ENCODE measurements at regions not wholly inside any gene's neighbourhood (a gene's known extent, or its start where the extent isn't known, plus 50 kb on each side); places are given as distances from the start of the nearest gene placed in this dataset.
A peak's percentile ranks its signal among the peaks of the same experiment; 100 is the strongest.

GRCh38 chr3:135891121-135891520 lies 74.4 kb upstream of the PPP2R3A start:
- no peaks in the 10 kb centered on the region for H4K20me1 ChIP-seq (ENCODE audit: insufficient read depth, low read length)
- H3K9ac ChIP-seq (ENCODE audit: low read depth, low read length), result no peak overlapping the region
- H3K9me3 ChIP-seq (ENCODE audit: insufficient read depth, low read length, severe bottlenecking), result no peaks in the 10 kb centered on the region
- H3K27me3 ChIP-seq (ENCODE audit: insufficient read depth, low read length, poor library complexity), result no peaks in the 10 kb centered on the region
- DNase-seq (no peak), ATAC-seq (ENCODE audit: insufficient read depth, low read depth) (no peak)
- H3K4me2 ChIP-seq (ENCODE audit: insufficient read depth, low read length), result no peak overlapping the region
- no peak overlapping the region for H2AFZ ChIP-seq (ENCODE audit: low read depth, low read length)
- no peaks in the 10 kb centered on the region for H3K79me2 ChIP-seq (ENCODE audit: insufficient read depth, low read length)
- TF ChIP-seq CTCF (IDR thresholded peaks at IDR 0.05; ENCODE audit: borderline replicate concordance, extremely low read depth, low read length, poor library complexity, severe bottlenecking), result no peak
- no peak for TF ChIP-seq EZH2 (IDR thresholded peaks at IDR 0.05; ENCODE audit: borderline replicate concordance, low read depth, low read length, severe bottlenecking)
- H3K4me1 ChIP-seq (ENCODE audit: insufficient read depth, low read length), result no peaks in the 10 kb centered on the region
- no peak overlapping the region for H3K27ac ChIP-seq (ENCODE audit: low read length)
- H3K4me3 ChIP-seq (ENCODE audit: low read depth in 1 of 2, low read length in 2 of 2), result no peak overlapping the region
- no peaks in the 10 kb centered on the region for H3K36me3 ChIP-seq (ENCODE audit: insufficient read depth, low read length)

- H3K9ac ChIP-seq (ENCODE audit: low read depth, low read length), result no peak overlapping the region
These were observed 70.3 kb upstream of the PPP2R3A start for GRCh38 chr3:135895106-135895733.

GRCh38 chr3:135895734-135896121 lies 69.8 kb upstream of the PPP2R3A start:
- H3K27ac ChIP-seq (ENCODE audit: low read length), result no peak overlapping the region
- no peaks in the 10 kb centered on the region for H3K79me2 ChIP-seq (ENCODE audit: insufficient read depth, low read length)
- no peaks in the 10 kb centered on the region for H4K20me1 ChIP-seq (ENCODE audit: insufficient read depth, low read length)
- H3K27me3 ChIP-seq (ENCODE audit: insufficient read depth, low read length, poor library complexity), result peaks cover 10% of the 10 kb centered on the region
- H3K9me3 ChIP-seq (ENCODE audit: insufficient read depth, low read length, severe bottlenecking), result no peaks in the 10 kb centered on the region
- DNase-seq, result no peak
- H3K9ac ChIP-seq (ENCODE audit: low read depth, low read length), result no peak overlapping the region
- TF ChIP-seq CTCF (IDR thresholded peaks at IDR 0.05; ENCODE audit: borderline replicate concordance, extremely low read depth, low read length, poor library complexity, severe bottlenecking) (no peak), EZH2 (IDR thresholded peaks at IDR 0.05; ENCODE audit: borderline replicate concordance, low read depth, low read length, severe bottlenecking) (no peak)
- no peak overlapping the region for H3K4me3 ChIP-seq (ENCODE audit: low read depth in 1 of 2, low read length in 2 of 2)
- no peak overlapping the region for H3K4me2 ChIP-seq (ENCODE audit: insufficient read depth, low read length)
- no peaks in the 10 kb centered on the region for H3K4me1 ChIP-seq (ENCODE audit: insufficient read depth, low read length)
- ATAC-seq (ENCODE audit: insufficient read depth, low read depth), result no peak
- H3K36me3 ChIP-seq (ENCODE audit: insufficient read depth, low read length), result no peaks in the 10 kb centered on the region
- H2AFZ ChIP-seq (ENCODE audit: low read depth, low read length), result no peak overlapping the region

More at GRCh38 chr3:135895106-135895733, 70.3 kb upstream of the PPP2R3A start:
- TF ChIP-seq EZH2 (IDR thresholded peaks at IDR 0.05; ENCODE audit: borderline replicate concordance, low read depth, low read length, severe bottlenecking) (no peak), CTCF (IDR thresholded peaks at IDR 0.05; ENCODE audit: borderline replicate concordance, extremely low read depth, low read length, poor library complexity, severe bottlenecking) (peak; percentile 94)
- Histone ChIP-seq H3K4me2 (ENCODE audit: insufficient read depth, low read length) (no peak overlapping the region), H3K9me3 (ENCODE audit: insufficient read depth, low read length, severe bottlenecking) (no peaks in the 10 kb centered on the region), H3K79me2 (ENCODE audit: insufficient read depth, low read length) (no peaks in the 10 kb centered on the region), H3K4me3 (ENCODE audit: low read depth in 1 of 2, low read length in 2 of 2) (no peak overlapping the region), H3K27ac (ENCODE audit: low read length) (no peak overlapping the region), H2AFZ (ENCODE audit: low read depth, low read length) (no peak overlapping the region), H3K27me3 (ENCODE audit: insufficient read depth, low read length, poor library complexity) (peaks cover 10% of the 10 kb centered on the region), H4K20me1 (ENCODE audit: insufficient read depth, low read length) (no peaks in the 10 kb centered on the region), H3K36me3 (ENCODE audit: insufficient read depth, low read length) (no peaks in the 10 kb centered on the region), H3K4me1 (ENCODE audit: insufficient read depth, low read length) (no peaks in the 10 kb centered on the region)
- peak; percentile 58; the same call in 1 of the 3 replicates for ATAC-seq (ENCODE audit: insufficient read depth, low read depth)
- DNase-seq, result peak; percentile 57

Data from DND-41 (cell line).